HG03103 (cell line): ENCODE measurements at regions not wholly inside any gene's neighbourhood (a gene's known extent, or its start where the extent isn't known, plus 50 kb on each side); places are given as distances from the start of the nearest gene placed in this dataset.

Experiments used
- ATAC-seq: cut with Tn5 transposase; IDR thresholded peaks from one replicate; pipeline ENCODE4 v1.9.1; 2021; ENCODE audit warnings: low read depth; ENCODE audit not compliant: unreplicated experiment

DNA sequence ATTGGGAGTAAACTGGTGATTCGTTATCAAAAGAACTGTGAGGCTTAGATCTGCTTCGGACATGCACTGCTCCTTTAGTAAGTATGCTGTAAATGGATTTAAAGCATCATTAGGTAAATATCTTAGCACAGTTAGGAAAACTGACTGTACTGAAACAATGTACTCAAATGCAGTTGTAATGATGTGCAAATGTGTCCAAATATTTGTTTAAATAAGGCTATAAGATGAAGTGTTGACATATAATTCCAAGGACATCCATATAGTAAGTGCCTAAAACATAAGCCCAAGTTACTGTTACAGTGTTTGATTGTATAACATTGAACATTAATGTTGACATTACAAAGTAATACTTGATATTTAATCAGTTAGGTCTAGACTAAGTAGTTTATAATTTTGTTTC, 512.5 kb upstream of the CDH18 start:
- no peak for ATAC-seq

GRCh38 chr5:20498926-20499325, 510.9 kb upstream of the CDH18 start:
- no peak for ATAC-seq

DNA sequence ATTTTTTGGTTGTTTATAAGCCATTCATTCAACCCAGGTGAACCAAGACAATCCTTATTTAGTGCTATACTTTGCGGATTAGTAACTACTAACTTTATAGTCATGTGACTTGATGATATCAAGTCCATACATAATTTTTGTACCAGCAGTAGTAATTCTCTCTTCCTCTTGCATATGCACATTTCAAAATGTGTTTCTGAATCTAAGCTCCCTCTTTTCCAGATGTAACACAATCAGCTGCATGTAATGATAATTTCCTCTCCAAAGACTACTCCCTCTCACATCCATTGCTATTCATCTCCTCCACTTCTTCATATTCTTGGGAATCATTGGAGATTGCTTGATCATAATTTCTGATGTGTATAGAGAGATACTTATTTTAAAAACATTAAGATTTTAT, 510.1 kb upstream of the CDH18 start:
- ATAC-seq, result no peak

GRCh38 chr5:20497356-20497755, 509.4 kb upstream of the CDH18 start:
- no peak for ATAC-seq

GRCh38 chr5:20494706-20495105, 506.7 kb upstream of the CDH18 start:
- no peak for ATAC-seq

GRCh38 chr5:20486826-20487225, 498.8 kb upstream of the CDH18 start:
- no peak for ATAC-seq

DNA sequence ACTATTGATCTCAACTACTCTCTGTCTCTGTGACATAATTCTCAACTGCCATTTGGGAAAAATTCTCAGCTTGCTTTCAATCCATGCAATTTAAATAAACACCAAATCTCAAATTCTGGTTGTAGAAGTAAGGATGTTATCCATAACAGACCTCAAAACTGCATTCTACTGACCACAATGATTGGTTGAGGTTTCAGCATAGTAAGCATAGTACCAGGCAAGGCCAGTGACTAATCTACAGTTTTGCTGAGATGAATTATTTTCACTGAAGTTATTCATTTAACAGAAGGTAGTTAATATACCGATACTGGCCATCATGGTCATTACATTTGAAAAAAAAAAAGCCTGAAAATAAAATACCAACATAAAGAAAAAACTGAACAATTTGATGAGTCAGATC, 488.0 kb upstream of the CDH18 start:
- ATAC-seq, result no peak

- no peak for ATAC-seq
These were observed 483.0 kb upstream of the CDH18 start for GRCh38 chr5:20470997-20471396.

GRCh38 chr5:20469792-20470191, 481.8 kb upstream of the CDH18 start:
- no peak for ATAC-seq

DNA sequence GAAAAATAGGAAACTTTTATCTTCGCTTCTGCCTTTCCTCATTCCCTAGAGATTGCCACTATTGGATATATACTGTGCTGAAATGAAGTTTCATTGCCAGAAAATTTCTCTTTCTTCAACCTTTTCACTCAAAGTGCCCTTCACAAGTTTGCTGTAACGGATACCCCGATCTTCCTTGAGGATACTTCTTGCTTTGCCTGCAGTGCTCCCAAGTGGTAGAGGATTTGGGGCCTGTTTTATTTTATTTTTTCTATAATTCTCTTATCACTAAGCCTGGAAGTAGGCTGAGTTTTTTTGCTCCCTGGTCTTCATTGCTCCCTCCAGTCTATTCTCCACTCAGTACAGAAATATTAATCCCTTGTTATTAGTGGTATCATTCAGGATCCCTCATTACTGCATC, 481.4 kb upstream of the CDH18 start:
- ATAC-seq, result no peak

DNA sequence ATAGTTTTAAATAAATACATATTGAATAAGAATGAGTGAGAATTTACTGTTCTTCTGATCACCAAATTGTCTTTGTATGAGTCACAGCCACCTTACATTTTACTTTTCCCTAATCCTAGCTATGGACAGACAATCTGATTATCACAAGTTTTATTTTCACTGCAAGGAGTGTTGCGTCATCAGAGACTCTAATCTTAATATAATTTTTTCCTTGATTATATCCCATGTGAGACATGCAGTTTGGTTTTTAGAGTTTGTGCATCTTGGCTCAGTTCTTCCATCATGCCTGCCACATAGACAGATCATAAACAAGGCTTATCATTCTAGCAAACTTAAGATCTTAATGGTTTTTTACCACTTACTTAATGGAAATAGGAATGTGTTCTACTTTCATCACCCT, 478.5 kb upstream of the CDH18 start:
- no peak for ATAC-seq

DNA sequence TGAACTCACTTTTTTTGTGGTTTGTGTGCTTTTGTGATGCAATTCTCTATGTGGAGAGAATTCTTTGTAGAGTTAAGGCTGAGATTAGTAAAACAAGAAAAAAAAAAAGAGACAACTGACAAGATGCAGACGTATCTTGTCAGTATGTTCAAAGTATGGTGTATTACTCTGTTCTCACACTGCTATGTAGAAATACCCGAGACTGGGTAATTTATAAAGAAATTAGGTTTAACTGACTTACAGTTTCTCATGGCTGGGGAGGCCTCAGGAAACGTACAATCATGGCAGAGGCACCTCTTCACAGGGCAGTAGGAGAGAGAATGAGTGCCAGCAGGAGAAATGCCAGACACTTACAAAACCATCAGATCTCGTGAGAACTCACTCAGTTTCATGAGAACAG, 475.2 kb upstream of the CDH18 start:
- ATAC-seq, result no peak

DNA sequence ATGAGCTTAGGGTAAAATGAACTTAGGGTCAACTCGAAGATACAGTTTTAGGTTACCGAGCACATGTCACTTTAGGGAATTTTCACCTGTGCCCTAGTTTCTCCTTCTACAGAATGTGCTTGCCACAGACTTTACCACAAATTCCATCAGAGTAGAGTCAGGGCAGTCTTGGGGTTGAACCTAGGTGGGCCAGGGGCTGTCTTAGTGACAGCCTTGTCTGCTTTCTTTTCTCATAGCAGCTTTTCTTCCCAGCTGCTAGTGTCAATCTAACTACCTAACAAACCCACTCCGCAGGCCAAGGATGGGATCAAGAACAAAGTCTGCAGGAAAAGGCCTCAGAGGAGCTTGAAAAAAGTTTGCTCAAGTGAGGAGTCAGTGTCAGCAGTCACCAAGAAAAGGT, 458.1 kb upstream of the CDH18 start:
- no peak for ATAC-seq

GRCh38 chr5:20445326-20445860, 457.4 kb upstream of the CDH18 start:
- no peak for ATAC-seq

- ATAC-seq, result no peak
These were observed 446.8 kb upstream of the CDH18 start for GRCh38 chr5:20434786-20435185.

- ATAC-seq, result no peak
These were observed 433.1 kb upstream of the CDH18 start for GRCh38 chr5:20420991-20421595.
